HG02798 (cell line): ENCODE measurements at regions not wholly inside any gene's neighbourhood (a gene's known extent, or its start where the extent isn't known, plus 50 kb on each side); places are given as distances from the start of the nearest gene placed in this dataset.
"Not testable (repeated sequence)": the region's sequence is repeated elsewhere in the genome, so short reads cannot be mapped to it uniquely, and the experiment has no call there.

Source experiments
- ATAC-seq: cut with Tn5 transposase; IDR thresholded peaks from one replicate; pipeline ENCODE4 v1.9.1; 2021; ENCODE audit warnings: mild to moderate bottlenecking; ENCODE audit not compliant: unreplicated experiment, poor library complexity

DNA sequence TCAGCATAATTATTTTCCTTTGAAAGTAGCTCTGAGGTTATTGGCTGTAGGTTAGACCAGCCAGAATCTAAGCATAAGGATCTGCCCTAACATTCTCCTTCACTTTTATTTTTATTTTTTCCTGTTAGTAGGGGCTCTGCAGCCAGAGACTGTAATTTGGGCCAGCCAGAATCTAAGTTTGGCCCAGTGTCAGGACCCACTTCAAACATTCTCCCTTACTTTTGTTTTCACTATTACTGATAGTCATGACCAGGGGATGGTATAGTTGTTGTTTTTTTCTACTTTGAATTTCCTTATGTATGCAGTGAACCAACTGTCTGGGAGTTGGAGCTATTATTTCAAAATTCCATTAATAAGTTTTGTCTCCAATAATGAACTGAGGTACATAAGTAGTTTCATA is 121.0 kb upstream of the MBNL1 start:
- no peak for ATAC-seq

DNA sequence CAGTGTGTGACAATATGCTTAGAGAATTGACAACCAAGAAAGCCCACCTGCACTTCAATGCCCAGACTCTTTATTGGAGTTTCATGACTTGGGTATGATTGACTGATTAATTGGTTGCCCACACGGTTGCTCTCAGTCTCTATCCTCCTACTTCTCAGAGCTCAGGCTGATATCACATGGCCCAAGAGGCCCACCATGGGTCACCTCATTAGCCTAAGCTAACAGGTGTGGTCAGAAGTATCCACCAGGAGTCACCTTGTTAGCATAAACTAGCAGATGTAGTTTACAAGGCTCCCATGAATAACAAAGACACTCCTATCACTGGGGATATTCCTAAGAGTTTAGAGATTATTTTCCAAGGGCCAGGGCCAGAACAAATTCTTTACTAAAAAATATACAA is 120.2 kb upstream of the MBNL1 start:
- ATAC-seq = no peak

DNA sequence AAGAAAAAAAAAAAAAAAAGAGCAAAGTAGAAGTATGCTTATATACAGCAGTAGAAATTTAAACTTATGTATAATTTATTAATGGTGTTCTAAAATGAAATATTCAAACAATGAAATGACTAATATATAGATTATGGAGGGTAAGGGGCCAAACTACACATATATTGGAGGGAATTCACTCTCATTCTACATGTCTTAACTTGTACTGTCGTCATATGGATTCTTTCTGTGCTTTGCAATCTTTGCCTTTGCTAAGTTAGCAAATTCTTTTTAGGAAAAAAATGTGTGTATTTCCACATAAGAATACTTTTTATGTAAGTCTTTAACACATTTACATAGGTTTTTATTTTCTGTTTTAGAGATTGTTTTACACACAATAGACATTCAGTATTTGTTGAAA is 118.9 kb upstream of the MBNL1 start:
- ATAC-seq = no peak

DNA sequence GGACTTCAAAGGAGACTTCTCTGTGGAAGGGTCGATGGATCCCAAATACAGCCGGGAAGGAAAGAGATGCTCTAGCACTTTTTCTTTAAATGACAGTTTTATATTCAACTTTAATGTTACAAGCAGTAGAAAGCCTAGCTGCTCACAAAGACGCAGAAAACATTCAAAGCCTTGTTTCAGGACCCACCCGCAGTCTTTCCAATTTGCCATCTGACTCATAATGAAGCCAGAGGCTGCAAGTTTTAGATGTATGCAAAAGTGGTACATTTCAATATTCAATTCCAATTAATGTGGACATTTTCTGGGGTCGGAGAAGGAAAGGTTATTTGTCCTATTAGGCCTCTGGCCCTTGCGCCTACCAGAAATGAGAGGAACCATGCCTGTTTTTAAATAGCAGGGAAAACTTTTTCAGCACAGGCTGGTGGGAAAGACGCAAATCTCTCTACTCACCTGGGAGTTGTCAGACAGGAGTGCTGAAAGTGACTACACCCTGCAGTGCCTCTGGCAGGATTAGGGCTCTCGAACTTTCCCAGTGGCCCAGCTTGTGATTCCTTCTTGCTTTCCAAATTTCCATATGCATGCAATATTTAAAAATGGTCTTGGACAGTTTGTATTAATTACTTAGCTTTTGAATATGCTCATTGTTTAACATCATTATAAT is 117.4 kb upstream of the MBNL1 start:
- peak; percentile 60 for ATAC-seq

DNA sequence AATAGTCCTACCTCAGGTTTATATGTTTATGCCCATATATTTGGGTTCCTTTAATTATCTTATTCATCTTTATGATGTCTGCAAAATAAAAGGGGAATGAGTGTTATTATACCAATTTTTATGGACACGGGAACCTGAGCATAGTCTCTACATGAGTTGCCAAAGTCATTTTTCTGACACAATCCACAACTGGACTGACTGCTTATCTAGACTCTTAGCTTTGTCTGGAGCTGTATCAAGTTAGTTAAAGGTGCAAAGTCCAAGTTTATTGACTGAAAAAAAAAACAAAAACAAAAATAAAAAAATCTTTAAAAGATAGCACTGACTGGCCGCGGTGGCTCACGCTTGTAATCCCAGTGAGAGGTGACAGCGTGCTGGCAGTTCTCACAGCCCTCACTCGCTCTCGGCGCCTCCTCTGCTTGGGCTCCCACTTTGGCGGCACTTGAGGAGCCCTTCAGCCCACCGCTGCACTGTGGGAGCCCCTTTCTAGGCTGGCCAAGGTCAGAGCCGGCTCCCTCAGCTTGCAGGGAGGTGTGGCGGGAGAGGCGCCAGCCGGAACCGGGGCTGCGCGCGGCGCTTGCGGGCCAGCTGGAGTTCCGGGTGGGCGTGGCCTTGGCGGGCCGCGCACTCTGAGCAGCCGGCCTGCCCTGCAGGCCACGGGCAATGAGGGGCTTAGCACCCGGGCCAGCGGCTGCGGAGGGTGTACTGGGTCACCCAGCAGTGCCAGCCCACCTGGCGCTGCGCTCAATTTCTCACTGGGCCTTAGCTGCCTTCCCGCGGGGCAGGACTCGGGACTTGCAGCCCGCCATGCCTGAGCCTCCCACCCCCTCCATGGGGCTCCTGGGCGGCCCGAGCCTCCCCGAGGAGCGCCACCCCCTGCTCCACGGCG is 116.6 kb upstream of the MBNL1 start:
- ATAC-seq = not testable (repeated sequence)

DNA sequence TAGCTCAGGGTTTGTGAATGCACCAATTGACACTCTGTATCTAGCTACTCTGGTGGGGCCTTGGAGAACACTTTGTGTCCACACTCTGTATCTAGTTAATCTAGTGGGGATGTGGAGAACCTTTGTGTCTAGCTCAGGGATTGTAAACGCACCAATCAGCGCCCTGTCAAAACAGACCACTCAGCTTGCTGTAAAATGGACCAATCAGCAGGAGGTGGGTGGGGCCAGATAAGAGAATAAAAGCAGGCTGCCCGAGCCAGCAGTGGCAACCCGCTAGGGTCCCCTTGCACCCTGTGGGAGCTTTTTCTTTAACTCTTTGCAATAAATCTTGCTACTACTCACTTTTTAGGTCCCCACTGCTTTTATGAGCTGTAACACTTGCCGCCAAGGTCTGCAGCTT is 115.6 kb upstream of the MBNL1 start:
- not testable (repeated sequence) for ATAC-seq

DNA sequence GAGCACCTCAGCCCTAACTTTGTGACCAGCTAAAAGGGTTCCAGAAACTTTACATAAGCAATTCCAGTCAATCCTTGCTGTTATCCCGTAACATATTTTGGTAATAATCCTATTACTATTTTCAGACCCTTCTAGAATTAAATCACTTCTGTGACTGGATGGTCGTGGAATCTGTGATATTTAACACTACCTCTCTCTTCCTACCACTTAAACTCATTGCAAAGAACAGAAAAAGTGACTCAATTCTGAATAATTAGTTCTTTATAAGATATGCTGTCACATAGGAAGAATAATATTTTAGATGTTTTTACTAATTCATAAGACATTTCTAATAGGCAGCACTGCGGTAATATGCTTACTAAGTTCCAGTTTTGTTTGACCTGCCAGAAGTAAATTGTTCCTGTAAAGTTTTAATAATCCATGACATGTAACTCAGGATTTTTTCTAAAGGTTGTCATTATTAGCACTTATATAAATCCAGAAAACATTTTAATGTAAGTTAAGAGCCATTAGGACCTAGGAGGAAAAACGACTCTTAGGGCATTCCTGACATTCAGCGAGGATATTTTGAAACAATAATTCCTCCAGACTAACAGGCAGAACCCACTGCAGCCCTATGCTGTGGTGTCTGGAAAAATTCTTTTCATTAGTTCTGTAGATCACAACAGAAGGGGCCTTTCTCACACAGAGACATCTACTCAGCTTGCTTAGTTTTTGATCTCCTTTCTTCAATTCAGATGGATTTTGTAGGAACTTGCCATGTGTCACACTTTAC is 113.3 kb upstream of the MBNL1 start:
- ATAC-seq = no peak

DNA sequence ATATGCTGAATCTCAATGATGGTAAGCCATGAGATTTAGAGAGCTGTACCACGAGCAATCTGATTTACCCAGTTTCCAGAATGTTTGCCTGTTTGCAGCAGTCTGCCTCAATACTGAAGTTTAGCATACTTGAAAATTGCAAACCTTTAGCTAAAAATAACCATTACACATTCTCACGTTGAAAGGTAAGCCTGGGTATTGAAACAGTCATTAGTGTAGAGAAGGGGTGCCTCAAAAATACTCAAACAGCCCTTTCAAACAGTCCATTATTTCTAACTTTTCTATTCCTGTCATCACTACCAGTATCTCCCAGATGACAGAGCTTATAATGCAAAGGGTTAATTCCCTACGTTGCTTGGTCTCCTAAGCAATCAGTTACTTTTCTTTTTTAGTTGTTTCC is 111.8 kb upstream of the MBNL1 start:
- peak; percentile 61 for ATAC-seq

DNA sequence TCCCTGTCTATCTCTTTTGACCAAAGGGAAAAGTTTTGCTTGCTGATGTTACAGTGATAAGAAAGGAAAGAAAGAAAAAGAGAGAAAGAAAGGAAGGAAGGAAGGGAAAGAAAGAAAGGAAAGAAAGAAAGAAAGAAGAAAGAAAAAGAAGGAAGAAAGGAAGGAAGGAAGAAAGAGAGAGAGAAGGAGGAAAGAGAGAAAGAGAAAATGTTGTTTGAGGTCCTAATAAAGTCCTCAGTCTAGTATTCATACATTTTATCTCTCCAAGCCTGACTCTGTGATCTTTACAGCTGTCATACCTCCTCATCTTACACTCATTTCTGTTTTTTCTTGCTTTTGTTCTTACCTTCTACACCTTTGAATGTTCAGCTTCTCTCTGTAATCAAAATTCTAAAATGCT is 111.4 kb upstream of the MBNL1 start:
- no peak for ATAC-seq

DNA sequence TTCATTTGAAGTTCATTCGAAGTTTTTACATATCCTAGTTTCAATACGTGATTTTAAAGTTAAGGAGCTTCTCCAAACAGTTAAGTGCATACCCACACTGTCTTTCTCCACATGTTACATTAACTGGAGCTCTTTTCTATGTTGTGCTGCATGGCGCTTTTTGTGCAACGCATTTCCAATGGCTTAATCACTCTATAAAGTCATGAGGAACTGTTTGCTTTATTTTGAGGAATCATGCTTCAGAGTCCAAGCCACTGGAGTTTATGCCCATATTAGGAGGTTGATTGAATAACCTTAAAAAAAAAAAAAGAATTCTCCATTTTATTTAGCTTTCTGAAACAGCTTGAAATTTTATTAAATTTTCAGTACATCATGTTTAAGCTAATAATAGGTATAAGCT is 109.4 kb upstream of the MBNL1 start:
- no peak for ATAC-seq

DNA sequence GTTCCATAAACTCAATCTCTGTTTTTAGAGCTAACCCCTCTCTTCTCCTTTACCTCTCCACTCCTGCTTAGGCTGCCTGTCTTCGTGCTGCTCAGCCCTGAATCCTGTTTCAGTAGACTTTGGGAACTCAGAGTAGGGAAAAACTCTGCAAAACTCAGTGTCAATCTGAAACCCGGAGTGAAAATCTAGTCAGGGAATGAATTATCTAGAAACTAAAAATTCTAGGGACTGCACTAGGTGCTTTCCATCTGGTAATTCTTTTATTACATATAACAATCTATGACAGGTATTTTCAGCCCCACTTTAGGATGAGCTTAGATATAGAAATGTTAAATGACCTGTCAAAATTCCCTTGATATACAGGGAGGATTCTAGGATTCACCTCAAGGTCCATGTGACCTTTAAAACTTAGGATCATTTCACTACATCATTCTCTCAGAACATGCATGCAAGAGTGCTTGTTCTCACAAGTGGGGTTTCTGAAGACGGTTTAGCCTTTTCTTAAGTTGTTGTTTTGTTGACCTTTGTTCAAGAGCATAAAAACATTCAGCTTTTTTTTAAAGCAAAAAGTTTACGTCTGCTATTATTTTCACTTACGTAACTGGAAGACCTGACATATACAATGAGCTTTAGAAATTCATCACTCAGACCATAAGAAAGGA is 108.2 kb upstream of the MBNL1 start:
- ATAC-seq = no peak

DNA sequence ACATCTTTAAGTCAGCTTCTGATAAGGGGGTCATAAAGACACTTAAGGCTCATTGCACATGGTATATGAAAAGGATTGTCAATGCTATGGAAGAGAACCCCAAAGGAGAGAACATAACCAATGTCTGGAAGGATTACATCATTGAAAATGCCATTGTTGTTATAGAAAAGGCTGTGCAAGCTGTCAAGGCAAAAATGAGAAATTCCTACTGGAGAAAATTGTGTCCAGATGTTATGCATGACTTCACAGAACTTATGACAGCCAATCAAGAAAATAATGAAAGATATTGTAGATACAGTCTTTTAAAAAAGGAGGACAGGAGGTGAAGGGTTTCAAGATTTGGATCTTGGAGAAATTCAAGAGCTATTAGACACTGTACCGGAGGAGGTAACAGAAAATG is 96.3 kb upstream of the MBNL1 start:
- no peak for ATAC-seq

DNA sequence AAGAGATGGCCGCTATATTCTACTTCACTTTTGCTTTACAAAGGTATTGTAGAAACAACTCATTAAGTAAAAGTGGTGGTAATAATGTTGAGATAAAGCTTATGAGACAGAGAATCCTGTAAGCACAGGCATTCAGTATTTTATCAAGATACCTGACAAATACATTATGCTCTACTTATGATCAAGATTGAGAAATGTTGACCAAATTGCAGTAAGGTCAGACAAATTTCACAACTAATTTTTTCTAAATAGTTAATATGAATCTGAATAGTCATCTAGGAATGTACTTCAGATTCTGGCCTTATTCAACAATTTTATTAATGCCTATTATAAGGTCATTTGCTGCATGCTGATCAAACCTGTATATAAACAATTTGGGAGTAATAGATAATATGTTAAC is 95.1 kb upstream of the MBNL1 start:
- ATAC-seq = no peak

DNA sequence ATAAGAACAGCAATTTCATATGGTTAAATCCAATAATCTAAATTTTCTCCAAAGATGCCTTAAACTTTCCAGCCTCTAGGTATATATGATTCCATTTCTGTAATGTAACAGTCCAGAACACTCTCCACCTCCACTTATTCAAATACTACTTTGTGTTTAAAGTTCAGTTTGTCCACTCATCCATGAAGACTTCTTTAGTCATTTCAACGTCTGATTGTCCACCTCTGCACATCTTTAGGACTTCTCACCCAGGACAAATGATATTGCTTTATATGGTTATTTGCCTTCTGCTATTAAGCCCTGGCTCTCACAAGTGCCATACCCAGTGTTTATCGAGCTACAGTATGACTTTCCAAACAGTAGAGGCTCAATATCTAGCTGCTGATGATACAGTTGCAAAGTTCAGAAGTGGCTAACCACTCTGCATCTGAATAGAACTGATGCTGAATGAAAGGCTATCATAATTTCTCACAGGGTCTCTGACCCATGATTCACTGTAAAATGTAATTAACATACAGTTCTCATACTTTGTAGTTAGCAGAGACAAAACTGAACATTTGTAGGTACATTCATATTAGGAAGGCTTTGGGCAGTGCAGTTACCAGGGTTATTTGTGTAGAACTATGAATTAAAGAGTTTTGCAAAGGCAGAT is 93.7 kb upstream of the MBNL1 start:
- ATAC-seq = no peak

DNA sequence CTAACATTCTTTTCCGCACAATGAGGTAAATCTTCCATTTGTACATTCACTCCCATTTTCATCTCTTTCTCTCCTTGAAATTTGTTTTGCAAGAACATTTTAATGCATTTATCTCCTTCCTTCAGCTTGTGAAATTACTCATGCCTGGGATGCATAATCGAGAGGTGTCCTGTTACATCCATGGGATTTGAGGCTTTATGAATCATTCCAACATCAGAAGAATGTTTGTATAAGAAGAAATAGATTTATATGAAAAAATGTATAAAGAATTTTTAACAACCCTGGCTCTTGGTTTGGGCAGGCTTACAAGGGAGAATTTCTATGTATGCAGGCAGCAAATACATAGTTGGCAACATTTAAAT is 93.2 kb upstream of the MBNL1 start:
- no peak for ATAC-seq

DNA sequence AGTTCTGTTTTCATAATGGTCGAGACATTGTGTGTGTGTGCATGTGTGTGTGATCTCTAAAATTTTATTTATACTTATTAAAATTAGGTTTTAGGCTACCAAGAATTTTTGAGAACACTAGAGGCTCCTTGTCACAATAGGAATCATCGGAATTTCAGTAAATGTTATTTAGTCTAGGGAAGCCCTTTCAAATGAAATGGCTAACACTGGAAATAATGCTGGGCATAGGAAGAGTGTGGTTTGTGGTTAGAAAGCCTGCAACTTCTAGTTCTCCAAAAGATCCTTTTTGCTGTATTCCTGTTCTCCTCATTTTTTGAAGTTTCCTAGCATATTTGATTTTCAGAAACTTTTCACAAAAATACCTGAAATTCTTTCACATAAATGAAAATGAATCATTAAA is 92.5 kb upstream of the MBNL1 start:
- no peak for ATAC-seq

DNA sequence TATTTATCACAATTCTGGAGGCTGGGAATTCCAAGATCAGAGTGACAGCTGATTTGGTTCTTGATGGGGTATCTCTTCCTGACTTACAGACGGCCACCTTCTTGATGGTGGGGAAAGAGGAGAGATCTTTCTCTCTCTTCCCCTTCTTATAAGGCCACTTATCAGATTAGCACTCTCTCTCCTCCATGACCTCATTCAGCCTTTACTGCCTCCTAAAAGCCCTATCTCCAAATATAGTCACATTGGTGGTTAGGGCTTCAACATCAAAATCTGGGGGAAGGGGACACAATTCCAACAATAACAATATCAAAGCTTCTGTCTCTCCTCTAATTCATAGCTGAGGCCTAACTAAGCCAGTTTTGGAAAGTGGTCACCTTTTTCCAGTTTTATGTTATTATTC is 91.7 kb upstream of the MBNL1 start:
- ATAC-seq = no peak

DNA sequence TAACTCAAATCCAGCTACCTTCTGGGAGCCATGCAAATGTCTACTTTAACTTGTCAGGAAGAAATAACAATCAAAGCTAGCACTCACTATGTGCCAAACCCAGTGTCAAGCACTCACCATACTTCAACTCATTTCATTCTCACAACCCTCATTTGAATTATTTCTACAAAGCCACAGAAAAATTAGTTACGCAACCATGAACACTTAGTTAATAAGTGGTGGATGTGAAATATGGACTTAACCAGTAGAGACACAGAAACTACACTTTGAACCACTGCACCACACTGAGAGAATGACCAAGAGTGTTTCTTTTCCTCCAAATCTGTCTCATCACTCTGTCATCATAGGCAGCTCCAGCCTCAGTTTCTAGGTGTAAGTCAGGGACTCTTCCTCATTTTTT is 91.0 kb upstream of the MBNL1 start:
- ATAC-seq = peak; percentile 95

DNA sequence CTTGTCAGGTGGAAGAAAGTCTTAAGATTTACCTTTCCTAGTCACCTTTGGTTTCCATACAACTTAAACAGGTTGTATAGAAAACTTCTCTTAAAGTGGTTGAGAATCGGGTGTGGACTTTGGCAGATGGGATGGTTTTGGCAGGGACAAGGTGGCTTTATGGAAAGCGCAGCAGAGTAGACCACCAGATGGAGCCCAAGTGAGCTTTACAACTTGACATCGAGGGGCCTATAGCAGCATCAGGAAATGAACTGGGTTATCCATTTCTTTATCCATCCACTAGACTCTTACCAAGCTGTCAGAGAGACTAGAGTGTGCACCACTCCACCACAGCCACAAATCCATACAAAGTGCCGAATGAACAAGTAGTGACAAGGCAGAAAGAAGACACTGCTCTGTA is 85.3 kb upstream of the MBNL1 start:
- ATAC-seq = peak; percentile 54

DNA sequence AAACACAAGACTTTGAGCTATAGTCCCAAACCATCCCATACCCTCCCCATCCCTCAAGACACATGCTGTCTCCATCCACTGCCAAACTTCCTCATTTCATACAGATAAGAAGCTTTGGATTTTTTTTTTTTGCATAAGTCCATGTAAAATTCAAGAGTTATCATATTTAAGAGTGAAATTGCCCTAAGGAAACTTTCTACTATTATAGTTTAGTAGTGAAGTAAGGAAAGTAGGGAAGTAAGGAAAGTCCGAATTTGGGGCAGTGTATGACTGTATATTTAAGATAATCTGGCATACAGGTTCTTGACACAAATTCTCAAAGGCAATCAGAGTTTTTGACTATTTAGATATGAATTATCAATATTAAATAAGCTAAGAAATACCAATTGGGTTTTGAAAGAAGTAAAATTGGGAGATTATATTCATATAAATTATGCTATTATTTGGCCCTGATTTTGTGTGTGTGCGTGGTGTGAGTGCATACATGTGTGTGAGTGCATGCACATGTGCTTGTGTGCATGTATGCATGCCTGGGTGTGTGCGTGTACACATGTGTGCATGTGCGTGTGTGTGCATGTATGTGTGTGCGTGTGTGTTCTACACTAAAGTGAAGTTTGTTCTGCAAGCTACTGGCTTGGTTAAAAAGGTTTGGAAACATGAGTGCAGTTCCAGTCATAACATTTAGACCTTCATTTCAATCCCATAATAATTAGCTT is 83.6 kb upstream of the MBNL1 start:
- no peak for ATAC-seq
